NCI-H1092 treated with DMSO at 0.1 percent for 48 hours (cell line): ENCODE measurements at regions not wholly inside any gene's neighbourhood (a gene's known extent, or its start where the extent isn't known, plus 50 kb on each side); places are given as distances from the start of the nearest gene placed in this dataset.

Experiments
- DNase-seq: peaks from one replicate; lab custom pipeline; 2025; lab: John Stamatoyannopoulos, UW

DNA sequence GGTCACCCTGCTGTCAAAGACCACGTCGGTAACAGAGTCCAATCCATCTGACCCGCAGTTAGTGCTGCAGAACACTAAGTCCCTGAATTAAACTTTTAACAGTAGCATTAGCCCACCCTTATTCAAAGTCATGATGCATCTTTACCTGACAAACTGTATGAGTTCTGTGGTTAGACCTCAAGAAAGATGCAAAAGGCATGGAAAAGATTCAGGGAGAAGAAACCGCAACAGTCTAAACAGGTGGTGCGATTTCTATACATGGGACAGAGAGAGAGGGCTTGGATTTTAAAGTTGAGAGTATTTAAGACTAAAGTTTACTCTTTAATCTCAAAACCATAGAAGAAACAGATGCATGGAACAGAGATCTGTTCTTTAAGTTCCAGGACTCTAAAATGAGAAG lies 103.3 kb upstream of the NFE2L3 start:
- DNase-seq: no peak

DNA sequence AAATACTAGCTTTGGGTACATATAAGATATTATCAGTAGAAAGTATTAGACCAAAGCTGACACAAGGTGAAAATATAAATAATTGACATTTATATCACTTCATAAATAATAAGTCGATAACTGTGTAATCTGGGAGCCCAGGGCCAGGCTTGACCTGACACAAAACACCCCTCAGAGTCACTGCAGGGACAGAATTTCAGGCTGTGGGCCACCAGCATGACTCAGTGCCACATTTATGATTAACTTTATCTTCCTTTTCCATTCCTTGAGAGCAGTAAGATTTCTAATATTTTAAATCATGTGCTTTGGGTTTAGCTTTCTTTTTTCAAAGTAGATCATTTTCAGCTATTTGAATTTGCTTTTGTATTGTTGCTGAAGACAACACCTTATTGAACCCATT lies 102.9 kb upstream of the NFE2L3 start:
- DNase-seq: no peak

DNA sequence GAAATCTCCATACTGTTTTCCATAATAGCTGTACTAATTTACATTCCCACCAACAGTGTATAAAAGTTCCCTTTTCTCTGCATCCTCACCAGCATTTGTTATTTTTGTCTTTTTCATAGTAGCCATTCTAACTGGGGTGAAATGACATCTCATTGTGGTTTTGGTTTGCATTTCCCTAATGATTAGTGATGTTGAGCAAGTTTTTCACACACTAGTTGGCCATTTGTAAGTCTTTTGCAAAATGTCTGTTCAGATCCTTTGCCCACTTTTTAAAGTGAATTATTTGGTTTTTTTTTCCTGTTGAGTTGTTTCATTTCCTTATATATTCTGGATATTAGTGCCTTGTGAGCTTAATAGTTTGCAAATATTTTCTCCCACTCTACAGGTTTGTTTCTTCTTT lies 101.0 kb upstream of the NFE2L3 start:
- DNase-seq: no peak

DNA sequence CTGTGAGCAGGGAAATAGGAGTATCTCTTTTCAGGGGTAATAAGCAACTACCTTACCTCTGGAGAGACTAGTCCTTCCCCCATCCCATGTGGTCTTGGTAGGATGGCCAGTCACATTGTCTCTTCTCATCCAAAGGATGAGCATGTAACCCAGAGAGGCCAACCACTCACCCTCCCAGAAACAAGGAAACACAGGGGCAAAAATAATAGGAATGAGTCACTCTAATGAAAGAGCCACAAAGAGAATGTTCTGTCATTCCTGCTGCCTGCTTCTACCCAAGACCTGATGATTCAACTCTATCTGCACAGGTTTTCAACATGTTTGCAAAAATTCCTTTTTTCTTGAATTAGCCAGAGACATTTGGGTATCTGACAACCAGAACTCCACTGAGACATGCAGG lies 99.3 kb upstream of the NFE2L3 start:
- no peak for DNase-seq

DNA sequence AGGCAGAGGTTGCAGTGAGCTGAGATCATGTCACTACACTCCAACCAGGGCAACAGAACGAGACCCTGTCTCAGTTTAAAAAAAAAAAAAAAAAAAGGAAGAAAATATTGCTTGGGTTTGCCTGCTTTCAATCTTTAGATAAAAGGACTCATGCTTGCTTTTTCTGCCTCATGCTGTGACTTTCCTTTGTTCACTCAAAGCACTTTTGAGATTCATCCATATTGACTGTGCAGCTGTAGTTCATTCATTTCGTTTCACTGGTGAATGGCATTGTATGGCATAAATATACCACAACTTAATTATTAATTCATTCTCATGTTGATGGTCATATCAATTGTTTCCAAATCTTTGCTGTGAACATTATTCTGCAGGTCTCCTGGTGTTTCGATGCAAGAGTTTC lies 97.6 kb upstream of the NFE2L3 start:
- no peak for DNase-seq

DNA sequence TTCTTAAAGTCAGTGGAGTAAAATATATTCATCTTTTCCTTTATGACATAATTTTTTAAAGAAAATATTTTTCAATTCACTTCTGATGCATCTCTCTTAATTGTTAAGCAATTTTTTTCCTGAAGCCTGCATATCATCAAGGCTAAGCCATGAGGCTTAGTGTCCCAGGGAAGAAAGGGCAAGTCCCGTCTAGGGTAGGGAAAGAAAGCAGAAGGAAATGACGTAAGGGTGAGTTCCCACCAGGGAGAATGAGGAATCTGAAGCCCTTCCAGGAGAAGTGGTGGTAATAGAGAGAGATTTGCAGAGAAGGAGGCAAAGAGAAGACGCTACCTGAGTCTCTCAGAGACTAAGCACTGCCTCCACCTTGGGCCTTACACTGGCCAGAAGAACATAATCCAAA lies 96.8 kb upstream of the NFE2L3 start:
- no peak for DNase-seq

DNA sequence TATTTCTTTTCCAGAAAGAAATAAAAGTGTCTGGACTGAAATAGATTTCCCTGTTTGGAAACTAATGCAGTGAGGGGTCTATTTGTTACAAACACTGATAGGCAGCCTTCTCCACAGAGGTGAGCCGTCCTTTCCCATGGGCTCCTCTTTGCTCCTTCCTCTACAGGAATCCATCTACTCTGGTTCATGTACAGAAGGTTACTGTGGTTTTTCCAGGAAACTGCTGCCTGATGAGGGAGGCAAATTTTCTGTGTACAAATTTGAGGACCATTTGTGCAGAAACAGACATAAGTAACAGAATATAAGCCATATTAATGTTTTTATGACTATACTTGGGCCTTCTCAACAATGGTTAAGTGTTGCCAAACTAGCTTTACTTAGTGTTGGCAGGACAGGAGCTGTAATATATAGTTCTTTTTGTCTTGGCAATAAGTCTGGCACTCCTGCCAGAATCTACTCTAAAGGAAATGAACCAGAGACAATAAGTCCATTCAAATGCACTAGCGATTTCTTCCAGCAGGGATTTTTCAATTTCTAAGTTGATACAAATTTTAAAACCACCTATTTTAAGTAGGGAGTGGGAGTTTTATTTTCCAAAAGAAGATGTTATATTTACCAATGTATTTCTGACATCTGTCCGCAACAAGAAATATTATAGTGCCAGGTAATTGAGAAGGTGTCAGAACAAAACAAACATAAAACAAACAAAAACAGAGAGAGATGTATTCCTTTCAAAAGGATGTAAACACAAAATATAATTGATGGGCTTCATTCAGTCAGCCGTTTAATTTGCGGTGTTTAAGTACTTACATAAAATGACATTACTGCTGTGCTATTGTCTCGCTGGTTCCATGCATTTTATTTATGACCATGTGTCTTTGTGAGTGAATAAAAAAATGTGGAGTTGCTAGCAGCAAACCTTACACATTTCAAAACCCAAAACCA lies 91.0 kb upstream of the NFE2L3 start:
- DNase-seq: peak; percentile 91

DNA sequence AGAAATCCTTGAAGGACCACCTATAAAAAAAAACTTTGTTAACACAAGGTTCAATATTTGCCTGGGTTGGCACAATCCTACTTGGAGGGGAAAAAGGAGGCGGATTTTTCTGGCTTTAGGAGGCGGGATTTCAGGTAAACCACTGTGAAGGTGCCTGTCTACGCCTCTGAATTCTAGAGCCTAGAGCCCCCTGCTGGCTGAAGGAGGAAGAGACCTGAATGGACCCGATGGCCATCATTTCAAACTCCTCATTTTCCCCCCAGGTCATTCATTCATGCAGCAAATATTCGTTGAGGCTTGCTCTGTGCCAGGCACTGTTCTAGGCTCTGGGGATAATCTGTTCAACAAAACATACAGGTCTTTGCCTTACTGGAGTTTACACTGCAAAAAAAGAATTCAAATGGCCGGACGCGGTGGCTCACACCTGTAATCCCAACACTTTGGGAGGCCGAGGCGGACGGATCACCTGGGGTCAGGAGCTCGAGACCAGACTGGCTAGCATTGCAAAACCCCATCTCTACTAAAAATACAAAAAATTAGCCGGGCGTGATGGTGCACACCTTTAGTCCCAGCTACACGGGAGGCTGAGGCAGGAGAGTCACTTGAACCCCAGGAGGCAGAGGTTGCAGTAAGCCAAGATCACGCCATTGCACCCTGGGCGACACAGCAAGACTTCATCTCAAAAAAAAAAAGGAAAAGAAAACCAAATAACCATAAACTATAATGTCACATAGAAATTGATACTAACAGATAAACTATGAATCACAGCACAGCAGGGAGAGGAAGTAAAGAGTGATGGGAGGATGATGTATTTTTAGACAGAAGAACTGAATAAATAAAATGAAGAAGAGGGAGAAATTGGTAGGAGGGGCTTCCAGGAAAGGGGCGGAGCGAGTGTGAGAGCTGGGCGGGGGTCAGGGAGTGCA lies 90.1 kb upstream of the NFE2L3 start:
- DNase-seq: peak; percentile 93

DNA sequence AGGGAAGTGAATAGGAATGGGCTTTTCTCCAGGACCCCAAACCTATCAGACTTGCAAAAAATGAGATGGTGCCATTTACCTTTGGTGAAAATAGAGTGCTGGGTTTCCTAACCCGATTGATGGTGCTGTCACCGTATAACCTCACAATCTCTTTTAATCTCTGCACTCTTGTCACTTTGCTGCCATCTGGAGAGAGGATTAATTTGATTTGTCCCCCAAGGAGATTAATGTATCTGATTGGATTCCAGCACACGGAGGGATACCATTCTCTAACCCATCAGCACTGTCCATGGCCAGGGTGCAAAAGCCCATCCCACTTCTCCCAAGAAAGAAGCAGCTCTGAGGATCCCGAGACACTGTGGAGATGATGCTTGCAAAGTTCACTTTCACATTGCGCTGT lies 86.3 kb upstream of the NFE2L3 start:
- DNase-seq: no peak

DNA sequence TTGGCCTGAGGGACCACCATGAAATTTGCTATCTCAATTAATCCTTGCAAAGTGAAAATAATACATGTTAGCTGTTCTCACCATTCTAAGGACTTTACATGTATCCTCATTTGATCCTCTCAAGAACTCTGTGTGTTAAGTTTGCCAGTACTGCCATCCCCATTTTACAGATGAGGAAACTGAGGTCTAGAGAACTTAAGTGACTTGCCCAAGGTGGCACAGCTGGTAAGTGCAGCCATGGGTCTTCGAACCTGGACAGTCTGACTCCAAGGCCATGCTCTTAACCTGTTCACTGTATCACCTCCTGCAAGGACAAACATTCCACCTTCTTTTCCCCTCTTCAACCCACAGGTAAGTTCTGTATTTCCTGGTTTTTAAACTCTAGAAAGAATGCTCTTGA lies 85.3 kb upstream of the NFE2L3 start:
- DNase-seq: no peak

DNA sequence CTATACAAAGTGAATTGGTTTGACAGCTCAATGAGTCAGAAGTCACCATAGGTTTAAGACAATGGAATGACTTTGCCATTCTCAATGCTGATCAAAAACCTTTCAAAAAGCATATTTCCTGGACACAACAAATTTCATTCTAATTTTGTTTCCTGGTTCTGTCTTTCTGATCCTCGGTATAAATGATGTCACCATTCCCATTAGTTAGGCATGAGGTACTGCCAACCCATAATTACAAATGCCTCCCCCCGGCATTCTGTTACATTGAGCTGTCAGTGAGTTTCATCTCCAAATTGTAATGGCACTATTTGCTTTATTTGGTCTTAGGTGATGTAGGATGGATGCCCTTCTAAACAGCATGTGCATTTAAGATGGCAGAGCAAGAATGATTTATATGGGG lies 81.7 kb upstream of the NFE2L3 start:
- DNase-seq: no peak

DNA sequence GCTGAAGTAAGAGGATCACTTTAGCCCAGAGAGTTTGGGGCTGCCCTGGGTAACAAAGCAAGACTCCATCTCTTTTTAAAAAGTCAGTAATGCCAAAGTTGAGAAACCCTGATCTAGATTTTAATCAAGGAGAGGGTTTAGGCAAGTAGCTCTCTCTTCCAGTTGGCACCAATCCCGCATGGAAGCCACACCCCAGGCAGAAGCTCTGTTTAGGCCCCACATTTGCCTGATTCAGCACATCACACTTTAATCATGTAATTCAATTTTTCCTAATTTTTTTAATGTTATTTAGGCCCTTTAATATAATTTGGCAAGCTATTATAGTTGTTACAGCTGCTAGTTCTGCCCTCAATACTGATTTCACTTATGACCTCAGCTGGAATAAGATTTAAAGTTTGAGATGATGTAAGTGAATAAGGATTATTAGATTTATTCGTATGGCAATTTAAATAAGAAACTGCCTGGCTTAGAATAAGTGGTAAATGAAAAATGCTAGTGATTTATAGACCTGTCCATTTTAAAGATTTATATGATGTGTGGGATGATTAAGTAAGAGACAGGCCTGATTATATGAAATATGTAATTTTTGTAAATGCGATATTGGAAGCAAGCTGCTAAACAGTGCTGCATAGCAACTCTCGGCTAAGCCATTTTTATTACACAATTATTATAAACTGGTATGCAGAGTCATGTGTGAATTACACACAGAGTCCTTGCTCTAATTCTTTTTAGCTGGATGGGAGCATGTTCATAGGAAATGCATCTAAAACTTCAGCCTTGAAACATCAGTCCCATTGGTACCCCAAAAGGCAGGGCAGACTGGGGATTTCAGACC lies 80.2 kb upstream of the NFE2L3 start:
- DNase-seq: no peak

DNA sequence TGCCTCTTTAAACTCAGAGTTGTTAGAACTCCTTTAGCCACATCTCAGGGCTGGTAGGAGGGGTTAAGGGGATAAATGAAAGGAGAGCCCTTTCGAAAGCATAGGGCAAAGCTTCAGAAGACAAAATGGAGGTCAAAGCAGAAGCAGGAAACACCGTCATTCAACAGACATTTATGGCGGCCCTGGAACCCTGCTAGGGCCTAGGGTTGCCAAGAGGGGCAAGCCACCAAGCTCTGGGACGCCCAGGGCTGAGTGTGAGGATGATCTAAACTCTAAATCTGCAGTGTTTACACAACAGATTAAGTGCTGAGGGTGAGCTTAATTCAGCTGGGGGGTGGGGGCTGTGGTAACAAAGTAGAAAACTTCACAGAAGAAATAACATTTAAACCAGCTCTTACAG lies 79.0 kb upstream of the NFE2L3 start:
- DNase-seq: no peak

DNA sequence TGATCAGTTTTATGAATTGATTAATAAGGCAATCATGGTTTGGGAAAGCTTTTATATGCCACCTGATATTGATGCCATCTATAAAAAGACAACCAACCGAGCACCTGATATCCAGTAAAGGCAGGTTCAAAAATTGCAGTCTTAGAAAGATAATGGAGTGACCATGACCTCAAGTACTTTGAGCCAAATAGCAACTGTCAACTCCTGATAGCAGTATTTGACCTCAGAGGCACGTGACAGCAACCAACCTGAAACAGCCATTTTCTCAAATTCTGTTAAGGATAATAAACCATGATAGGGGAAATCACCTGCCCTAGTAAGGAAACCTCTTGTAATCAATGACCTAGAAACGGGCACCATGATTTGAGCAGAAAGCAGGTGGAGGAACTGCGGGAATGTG lies 77.1 kb upstream of the NFE2L3 start:
- DNase-seq: no peak

DNA sequence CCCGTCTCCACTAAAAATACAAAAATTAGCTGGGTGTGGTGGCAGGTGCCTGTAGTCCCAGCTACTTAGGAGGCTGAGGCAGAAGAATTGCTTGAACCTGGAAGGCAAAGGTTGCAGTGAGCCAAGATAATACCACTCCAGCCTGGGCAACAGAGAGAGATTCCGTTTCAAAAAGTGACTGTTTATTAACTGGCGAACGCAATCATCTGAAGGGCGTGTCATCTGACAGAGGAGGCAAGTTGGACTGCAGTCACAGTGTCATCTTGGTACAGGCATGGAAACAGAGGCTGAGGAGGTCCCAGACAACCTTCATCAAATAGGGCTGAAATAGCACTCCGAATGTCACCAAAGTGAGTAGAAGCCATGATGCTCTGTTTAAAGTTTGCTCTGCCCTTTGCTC lies 75.3 kb upstream of the NFE2L3 start:
- DNase-seq: no peak

DNA sequence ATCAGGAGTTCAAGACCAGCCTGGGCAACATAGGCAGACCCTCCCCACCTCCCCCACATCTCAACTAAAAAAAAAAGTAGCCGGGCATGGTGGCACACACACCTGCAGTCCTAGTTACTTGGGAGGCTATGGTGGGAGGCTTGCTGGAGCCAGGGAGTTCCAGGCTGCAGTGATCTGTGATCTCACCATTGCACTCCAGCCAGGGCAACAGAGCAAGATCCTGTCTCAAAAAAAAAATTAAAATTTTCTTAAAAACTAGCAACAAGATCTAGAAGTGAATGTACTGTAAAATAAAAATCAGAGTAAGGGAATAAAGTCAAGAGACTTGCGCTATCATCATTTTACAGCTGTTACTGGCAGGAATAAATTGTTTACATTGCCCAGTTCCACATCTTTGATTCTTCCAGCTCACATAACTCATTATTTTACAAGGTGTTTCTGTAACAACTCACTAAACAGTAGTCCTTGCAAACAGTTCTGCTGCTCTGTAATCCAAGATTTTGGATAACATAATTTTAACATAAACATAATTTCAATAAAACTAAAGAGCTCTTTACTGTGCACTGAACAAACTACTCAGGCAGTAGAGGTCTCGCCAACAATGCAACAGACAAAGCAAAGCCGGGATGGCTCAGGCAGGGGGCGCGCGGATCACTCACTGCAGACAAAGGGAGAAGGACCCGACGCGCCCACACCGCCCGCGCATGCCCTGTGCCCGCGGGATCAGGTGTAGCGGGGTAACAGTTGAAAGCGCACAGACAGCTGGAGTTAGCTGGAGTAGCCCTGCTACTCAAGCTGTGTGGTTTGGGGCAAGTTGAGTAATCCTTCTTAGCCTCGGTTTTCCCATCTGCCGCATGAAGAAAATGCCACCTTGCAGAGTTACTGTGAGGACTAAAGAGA lies 73.3 kb upstream of the NFE2L3 start:
- peak; percentile 94 for DNase-seq

DNA sequence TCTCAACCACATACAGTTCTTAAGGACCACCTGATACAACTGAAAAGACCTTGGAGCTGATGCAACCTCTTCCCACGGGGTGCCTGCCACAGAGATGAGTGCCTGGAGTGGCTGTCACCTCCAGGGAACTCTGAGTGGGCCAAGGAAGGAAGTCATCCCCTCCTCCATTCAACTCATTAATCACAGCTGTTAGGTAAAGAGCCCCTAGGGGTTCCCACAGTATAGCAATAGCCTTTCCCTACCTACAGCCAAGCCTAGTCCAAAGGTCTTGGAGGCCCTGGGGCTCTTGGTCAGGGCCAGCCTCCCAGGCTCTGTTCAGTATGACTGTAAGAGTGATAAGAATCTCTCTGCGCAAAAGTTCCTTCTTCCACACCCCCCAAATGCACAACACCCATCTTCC lies 70.4 kb upstream of the NFE2L3 start:
- no peak for DNase-seq

DNA sequence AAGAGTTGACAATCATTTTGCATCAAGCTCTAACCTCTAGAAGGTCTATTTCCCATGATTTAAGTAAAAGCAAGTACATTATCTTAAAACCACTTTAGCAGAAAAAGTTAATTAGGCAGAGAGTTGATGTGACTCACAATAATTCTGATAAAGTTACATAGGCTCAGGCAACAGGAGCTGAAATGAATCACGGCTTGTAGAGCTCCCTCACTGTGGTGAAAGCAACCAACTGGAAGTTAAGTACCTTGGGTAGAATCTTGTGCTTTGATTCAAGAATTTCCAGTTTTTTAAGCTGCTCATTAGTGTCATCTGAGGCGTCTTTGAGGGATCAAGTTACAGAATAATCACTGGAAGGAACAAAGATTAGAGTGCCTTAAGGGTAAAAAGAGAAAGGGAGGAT lies 68.9 kb upstream of the NFE2L3 start:
- no peak for DNase-seq

DNA sequence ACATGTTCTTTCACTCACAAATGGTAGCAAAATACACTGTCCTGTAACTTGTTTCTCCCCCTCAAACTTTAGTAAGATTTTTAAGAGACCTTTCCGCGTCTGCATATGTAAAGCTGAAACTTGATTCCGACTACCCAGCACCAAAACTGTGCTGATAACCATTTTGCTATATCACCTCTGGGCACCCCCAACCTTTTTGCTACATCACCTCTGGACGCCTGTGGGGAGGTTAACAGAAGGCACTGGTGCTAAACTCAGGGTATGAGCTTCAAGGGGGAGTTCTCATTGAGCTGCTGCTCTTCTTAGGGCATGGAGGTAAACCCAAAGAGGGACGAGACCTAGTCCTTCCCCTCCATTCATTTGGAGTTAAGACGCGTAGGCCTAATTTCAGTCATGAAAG lies 67.6 kb upstream of the NFE2L3 start:
- no peak for DNase-seq

DNA sequence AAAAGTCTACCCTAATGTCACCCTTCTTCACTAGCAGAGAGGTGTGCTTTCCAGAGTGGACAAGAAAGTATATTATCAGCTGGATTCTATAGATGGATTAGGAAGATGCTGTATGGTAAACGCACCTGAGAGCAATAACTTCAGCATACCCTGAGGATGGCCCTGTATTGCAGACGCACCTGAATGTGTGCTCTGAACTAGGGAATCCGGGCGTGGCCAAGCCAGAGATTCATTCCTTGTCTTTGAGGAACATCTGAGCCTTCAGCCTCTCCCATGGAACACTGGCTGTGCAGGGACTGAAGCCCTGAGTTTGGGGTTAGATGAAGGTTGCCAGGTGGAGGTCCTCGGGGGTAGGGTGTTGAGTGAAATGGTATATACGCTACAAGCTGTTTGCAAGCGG lies 66.2 kb upstream of the NFE2L3 start:
- no peak for DNase-seq
